Activated CD8-positive, alpha-beta memory T cell treated with anti-CD3 and anti-CD28 coated beads, Interleukin-2, amount 50 U/mL, for 1 hour (primary cell): ENCODE measurements at regions not wholly inside any gene's neighbourhood (a gene's known extent, or its start where the extent isn't known, plus 50 kb on each side); places are given as distances from the start of the nearest gene placed in this dataset.

Source experiments
- DNase-seq: peaks from one replicate; pipeline ENCODE4 v3.0.0-alpha.2; 2020; ENCODE audit errors: extremely low read depth

DNA sequence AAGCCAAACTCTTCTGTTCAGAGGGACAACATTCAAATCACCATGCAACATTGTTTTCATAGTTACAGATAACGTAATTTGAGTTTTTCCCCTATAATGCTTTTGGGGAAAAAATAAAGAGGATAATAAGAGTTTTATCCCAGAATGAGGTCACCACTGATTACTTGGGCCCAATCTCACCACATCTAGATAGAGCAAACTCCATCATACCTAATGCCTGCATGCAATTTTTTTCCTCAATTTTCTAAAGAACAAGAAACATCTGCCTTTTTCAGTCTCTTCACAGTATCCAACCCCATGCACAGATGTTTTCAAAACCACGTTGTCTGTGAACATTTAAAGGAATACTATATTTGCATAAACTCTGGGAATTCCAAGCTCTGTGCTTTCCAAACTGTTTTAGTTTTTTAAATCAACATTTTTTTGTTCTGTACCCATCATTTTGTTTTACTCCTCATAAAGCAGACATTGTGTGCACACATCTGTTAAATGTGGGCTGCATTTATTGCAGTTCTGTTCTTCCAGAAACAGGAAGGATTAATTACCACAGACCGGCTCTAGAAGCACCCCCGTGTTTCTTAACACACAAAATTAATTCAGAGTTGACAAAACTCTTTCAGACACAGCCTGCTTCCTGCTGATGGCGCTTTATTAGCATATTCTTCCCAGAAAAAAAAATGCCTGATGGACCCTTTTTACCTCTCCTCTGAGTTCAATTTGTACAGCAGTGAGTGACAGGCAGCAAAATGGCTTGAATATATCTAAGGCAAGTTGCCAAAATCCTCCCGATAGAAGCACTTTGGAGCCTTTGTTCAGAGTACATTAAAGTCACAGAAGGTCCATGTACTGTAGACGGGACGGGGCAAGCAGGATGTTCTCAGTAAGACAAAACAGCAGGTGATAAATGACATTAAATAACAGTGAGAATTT, 1171.9 kb downstream of the EFNB2 start:
- DNase-seq: no peak

DNA sequence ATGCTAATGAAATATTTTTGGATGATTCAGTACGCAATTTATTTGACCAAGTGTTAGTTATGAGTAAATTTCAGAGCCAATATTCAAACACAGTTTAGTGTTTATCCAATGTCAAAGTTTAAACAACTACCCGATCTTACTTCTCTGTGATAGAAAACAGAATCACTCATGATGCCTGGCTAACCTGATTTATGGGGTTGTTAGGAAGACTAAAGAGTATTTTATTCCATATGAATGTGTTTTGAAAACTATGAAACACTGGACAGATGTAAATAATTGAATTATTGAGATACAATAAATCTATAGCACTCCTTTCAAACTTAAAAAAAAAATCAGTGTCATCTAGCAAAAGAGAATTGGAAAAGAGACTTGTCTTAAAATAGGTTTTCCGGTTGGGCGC, 1181.8 kb downstream of the EFNB2 start:
- no peak for DNase-seq

DNA sequence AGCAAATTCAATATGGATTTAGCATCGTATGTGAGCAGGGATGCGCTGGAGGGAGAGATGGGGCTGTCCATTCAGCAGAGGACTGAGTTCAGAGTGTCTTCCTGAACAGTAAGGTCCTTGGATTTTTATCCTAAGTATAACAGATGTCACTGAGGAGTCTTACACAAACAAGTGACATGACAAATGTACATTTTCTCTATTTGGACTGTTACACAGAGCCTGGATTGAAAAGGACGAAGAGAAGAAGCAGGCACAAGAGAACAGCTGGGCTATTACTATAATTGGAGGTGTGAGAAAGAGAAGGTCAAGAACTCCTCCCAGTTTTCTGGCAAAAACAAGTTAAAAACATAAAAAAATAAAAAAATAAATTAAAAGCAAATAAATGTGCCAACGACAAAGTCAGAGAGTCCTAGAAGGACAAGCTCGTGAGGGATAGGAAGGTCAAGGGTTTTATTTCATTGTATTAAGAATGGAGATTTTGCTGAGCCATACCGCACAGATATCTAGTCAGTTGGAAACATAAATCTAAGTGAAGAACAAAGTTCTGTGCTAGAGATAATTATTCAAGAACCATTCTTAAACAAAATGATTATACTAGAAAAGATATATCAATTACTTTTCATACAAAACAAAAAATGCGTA, 1186.3 kb downstream of the EFNB2 start:
- no peak for DNase-seq

DNA sequence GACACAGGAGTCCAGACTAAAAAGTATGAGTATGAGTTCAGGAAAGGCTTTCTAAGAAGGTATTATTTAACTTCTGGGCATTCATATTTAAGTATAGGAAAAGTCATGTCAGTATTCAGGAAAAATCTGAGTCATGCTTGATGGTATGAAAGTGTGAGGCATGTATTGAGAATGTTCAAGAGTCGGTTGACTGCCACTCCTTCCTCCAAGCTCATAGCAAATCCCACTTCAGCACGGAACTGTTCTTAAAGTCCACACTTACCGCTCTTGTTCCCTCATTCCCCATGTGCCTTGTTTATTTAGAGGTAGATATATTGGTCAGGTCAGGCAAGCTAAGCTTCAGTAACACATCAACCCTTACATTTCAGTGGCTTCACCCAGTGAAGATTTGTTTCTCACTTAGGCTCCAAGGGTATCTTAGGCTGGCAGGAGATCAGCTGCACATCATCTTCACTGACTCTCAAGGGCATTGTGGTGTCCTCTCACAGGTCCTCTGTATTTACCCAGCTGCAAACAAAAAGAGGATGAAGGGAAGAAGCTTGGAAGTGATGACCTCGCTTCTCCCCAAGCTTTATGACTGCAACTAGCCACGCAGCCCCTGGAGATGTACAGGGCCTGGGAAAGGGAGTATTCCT, 1189.2 kb downstream of the EFNB2 start:
- no peak for DNase-seq

DNA sequence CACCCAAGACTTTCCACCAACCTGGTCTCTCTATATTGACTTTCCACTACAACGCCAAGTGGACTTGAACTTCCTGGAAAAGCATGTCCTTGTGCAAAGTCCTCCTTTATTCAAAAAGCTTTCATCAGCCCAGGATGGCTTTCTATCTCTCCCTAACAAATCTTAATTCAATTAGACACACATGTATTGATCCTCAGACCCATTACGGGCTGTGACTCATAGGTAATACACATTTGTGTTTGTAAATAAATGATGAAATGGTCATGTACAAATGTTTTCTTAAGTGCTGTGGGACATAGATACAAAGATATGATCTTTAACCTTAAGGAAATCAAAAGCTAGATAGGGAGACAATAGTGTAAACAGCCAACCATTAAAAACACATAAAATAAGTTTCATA, 1189.7 kb downstream of the EFNB2 start:
- DNase-seq: no peak

DNA sequence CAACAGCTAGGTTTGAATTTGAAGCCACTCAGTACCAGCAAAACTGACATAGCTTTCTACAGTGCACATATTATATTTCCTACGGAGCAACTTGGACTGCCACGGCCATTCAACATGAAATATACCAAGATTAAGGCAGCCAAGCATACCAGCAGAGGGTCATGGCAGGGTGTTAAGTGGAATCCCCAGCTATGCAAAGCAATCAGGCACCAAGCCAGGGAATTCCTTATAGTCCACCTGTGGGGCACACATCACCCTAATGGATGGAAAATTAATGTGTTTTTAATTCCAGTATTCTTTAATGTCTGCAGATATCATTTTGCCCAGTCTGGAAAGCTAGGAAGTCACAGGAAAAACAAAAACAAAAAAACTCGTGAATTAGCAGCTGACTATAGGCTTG, 1190.3 kb downstream of the EFNB2 start:
- no peak for DNase-seq

DNA sequence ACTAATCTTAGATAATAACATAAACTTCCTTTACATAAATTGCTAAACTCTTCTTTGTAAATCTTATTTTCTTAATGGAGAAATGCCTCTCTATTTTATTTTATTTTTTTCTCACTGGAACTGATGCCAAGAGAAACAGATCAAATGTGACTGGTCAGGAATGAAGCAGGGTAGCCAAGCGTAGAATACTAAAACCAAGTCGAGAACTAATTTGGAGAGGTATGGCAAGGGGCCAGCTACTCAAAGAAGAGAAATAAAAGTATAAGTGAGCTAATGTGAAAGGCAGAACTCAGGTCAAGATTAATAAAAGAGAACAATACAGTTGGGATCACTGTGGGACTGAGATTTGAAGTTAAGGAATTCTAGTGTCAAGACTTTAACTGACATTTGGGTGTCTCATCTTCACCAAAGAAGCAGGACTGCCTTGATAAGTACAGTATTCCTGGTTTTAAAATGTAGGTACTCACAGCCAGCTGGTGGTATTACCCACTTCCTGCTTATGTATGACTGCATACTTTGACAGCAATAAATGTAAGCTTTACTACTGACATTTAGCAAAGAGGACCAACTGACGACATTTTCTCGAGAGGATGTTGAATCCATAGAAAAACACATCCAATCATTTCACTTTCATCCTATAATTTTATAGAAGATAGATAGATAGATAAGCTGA, 1192.2 kb downstream of the EFNB2 start:
- DNase-seq: no peak

DNA sequence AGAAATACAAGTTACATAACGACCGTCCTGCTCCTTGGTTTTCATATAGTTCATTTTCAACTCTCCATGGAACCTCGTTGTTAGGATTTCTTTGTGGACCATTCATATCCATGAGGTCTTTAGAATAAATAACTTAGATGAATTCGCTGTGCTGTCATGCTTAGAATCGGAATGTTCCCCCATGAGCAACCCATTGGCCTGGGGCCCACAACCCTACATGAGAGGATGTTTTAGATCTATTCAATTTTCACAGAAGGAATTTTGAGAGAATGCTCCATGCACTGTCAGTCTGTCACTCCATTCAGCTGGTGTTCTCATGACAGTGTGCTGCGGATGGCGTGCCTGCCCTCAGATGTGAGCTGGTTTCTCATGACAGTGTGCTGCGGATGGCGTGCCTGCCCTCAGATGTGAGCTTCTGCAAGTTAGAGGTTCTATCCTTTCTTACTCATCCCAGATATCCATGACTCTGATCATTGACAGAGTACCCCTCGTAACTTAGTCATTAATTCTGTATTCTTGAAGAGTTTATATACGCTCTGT, 1193.1 kb downstream of the EFNB2 start:
- DNase-seq: no peak

DNA sequence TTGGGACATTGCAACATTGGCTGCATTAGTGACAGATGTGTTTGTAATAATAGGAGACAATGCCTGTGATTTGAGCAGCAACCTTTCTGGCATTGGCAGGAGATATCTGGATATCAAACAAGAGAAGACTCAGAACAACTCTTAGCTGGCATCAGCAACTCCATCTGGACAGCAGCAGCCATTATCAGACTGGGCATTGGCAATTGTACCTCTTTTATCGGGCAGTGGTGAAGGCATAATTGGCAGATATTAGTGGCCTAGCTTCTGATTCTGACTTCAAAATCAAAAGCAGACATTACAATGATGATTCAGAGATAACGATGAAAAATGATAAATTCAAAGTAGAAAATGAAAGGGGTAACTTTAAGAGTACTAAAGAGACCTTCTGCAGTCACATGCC, 1193.7 kb downstream of the EFNB2 start:
- DNase-seq: no peak

DNA sequence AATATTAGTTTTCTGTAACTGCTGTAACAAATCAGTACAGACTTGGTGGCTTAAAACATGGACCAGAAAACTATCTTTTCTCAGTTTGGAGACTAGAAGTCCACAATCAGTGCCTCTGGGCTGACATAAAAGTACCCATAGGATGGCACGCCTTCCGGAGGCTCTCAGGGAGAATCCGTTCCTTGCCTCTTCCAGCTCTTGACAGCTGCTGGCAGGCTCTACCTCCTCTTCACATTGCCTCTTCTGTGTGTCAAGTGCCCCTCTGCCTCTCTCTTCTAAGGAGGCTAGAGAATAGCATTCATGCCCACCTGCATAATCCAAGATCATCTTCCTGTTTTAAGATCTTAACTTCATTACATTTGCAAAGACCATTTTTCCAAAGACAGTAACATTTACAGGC, 1194.2 kb downstream of the EFNB2 start:
- no peak for DNase-seq

DNA sequence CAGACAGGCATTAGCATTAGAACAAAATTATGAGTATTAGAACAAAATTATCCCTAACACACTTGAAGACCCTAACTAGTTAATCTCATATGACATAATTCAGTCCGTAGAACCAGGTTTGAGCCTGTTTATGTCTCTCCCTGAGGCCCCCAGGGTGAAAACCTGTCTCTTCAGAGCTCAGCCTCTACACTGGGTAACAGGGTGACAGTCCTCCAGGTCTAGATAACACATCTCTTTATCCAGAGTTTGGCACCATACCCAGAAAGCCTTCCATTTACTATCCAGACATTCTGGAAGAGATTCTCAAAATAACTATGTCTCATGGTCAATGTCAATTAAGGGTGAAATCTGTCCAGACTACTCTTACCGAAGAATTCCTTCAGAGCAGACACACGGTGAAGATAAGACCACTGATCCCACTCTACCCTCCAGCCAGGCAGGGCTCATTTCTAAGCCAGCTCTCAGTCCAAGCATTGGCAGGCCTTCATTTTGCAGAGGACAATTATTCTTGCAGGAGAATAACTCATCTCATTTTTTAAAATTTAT, 1195.3 kb downstream of the EFNB2 start:
- DNase-seq: no peak

DNA sequence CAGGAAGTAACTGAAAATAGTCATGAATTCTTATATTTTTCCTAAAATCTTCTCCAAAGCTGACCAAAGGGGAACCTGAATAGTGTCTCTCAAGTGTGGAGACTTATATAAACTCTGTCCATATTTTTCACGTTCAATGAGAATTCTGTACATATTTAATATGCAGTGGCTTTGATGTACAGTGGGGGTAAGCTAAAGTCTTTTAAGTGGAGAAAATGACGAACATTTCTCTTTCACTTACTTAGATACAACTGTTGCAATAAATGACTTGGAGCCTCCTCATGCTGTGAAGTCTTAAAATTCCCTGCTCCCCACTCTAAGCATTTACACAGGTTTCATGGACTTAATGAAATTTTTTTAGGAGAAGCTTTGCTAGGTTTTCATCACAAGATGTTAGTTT, 1196.7 kb downstream of the EFNB2 start:
- no peak for DNase-seq

DNA sequence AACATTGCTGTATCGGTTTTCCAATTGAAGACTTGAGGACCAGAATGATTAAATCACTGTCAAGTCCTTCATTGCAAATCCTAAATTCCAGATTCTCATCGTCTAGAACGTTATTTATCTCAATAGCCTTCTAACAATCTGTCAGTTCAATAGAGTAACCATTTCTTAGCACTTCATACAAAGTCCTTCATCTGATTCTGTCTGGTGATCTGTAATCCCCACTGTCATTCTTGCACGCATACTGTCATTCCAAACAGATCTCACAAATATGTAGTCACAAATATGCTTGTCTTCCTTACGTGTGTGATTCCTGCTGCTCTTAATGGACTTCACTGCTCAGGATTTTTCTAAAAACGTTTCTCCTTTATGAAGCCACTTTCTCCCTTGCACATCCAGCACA, 1197.5 kb downstream of the EFNB2 start:
- DNase-seq: no peak

DNA sequence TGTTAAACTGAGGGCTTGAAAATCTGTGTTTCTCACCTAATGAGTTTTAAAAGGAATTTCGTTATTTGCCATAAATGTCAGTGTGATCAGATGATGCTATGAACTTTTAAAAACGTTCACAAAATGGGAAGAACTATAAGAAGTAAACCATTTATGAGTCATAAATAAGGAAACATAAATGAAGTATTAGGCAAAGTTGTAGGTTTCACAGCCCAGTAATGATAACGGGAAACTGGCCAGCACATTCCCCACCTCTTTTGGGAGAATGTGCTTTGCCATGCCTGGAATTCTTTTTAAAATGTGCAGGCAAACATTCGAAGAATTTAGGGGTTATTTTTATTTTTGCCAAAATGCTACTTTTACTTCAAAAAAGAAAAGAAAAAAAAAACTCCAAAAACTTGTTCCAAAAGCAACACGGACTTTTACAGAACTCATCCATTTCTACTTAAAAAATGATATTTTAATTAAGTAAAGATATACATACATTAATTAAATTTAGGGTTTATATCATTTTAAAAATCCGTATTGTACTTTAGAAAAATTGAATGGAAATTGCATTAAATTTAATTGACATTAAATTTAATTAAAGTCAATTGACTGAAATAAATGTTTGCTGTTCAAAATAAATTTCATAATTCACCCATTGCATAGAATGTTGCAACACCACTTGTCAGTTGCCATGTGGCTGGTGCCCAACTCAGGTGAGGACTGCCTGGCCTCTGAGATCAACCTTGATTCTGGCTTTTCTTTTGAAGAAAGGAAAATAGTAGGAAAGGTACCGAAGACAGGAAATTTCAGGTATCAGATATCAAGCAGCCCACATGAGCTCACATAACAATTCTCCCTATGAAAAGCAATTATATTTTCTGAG, 1198.5 kb downstream of the EFNB2 start:
- DNase-seq: no peak

DNA sequence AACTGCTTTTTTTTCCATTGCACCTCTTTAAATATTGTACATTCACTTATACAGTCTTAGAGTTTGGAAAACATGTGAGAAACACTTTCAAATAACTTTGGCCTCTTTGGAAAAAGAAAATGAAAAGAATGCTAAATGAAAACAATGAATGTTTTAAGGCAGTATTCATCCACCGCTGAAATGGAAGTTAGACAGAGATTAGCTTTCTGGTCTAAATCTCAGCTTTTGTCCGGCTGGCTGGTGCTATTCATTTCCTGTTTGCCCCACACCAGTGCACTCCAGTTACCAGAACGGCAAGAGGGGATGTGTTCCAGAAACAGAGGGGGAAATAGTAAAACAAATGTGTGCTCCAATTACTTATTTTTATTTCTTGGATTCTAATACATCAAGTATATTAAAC, 1201.3 kb downstream of the EFNB2 start:
- DNase-seq: no peak

DNA sequence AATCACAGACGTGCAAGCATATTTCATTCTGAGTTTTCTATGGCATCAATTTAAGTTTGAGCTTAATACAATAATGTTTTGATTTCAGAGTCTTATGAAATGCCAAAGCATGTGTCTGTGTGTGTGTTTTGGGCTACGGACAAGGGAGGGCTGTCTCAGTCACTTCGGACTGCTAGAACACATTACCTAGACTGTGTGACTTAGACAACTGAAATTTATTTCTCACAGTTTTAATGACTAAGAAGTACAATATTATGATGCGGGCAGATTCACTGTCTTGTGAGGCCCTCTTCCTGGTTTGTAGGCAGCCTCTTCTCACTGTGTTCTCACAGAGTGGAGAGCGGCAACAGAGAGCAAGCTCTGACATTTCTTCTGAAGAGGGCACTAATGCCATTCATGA, 1202.0 kb downstream of the EFNB2 start:
- DNase-seq: no peak

DNA sequence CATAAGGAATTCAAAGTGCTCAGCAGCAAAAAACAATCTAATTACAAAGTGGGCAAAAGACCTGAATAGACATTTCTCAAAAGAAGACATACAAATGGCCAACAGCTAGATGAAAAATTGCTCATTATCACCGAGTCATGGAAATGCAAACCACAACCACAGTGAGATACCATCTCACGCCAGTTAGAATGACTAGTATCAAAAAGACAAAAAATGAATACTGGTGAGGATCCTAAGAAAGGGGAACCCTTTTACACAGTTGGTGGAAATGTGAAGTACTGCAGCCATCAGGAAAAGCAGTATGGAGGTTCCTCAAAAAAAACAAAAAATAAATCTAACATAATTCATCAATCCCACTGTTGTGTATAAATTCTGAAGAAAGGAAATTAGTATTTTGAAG, 1206.1 kb downstream of the EFNB2 start:
- no peak for DNase-seq

DNA sequence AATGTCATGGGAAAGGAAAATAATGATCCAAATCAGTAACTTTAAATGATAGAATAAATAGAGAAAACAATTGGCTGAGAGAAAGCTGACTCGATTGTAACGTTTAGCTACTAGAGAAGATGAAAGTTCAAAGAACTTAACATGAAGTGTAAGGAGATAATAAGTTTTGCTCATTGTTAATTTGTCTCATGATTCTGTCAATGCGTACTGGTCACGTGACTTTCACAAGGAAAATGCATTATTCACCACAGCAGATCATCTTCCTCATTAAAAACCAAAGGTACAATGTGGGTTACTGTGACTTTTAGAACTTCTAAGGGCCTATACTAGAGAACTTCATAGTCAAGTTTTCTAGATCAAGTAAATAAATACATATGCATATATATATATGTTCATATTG, 1207.2 kb downstream of the EFNB2 start:
- no peak for DNase-seq

DNA sequence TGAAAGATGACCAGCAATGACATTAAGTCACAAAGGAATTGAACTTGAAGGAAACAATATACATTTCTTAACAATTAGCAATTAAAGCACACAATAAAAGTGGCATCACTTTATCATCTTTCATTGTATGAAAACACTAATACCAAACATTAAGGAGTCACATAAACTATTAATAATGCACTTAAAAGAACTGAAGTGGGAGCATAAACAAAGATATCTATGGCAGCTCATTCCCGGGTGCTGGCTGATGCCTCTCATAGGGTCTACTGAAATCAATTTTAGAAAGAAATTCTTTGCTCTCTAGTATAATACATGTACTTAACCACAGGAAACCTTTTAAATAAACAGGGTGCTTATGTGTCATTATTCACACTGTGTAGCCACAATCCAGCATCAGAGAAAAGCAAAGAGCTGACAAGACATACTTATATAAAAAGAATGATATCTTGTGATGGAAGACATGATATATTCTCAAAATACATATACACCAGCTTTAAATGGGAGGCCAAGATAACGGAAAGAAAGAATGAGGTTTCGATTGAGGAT, 1207.8 kb downstream of the EFNB2 start:
- no peak for DNase-seq

DNA sequence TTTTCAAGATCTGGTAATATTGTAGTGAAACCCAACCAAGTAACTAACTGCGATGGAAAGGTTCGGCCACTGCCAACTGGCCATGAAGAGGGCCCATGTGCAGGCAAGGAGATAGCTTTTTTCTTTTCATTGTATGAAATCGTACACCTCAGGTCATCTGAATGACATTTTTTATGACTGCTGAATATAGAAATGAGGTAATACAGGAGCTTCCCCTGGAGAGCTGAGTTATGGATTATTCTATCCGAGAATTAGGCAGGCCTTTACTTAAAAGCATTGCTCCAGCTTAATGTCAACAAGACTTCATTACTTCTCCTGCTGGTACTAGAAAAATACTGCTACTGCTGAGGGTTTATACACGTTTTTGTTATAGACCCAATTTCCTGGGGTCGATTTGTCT, 1215.6 kb downstream of the EFNB2 start:
- DNase-seq: no peak

DNA sequence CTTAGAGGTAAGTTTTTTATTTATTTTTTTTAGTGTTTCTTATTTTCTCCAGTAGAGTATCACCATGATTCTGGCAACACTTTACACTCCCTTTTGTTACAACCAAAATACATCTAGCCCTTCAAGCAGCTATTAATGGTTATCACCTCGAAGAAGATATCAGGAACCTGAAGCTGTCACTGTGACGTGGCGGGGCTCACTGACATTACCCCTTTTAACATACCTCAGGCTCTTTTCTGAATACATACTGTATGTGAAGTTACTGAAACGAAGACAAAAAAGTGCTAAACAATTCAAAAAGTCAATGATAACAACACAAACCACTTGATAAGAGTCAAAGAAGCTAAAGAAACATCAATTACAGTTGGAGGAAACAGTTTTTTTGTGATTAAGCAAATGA, 1218.7 kb downstream of the EFNB2 start:
- no peak for DNase-seq
